HL-60 (cell line): ENCODE measurements at regions not wholly inside any gene's neighbourhood (a gene's known extent, or its start where the extent isn't known, plus 50 kb on each side); places are given as distances from the start of the nearest gene placed in this dataset.

Experiments
- GABPA ChIP-seq: IDR thresholded peaks from 2 replicates; pipeline ENCODE4 v1.6.1; 2012; ENCODE audit warnings: low read depth
- POLR2AphosphoS5 ChIP-seq: IDR thresholded peaks from 2 replicates; pipeline ENCODE4 v1.6.1; 2012; ENCODE audit warnings: low read depth
- TF ChIP-seq, protein P1 (sequence below): IDR thresholded peaks from one replicate; pipeline ENCODE4 v1.5.1; 2011; ENCODE audit warnings: low read length, control low read depth, inconsistent platforms; ENCODE audit not compliant: insufficient read depth
- TF ChIP-seq, protein P2 (sequence below): IDR thresholded peaks from 2 replicates; pipeline ENCODE4 v1.6.1; 2012; ENCODE audit warnings: low read depth; ENCODE audit not compliant: insufficient replicate concordance

GRCh38 chr13:71054358-71054757 lies 812.6 kb downstream of the DACH1 start:
- TF ChIP-seq, protein P1, sequence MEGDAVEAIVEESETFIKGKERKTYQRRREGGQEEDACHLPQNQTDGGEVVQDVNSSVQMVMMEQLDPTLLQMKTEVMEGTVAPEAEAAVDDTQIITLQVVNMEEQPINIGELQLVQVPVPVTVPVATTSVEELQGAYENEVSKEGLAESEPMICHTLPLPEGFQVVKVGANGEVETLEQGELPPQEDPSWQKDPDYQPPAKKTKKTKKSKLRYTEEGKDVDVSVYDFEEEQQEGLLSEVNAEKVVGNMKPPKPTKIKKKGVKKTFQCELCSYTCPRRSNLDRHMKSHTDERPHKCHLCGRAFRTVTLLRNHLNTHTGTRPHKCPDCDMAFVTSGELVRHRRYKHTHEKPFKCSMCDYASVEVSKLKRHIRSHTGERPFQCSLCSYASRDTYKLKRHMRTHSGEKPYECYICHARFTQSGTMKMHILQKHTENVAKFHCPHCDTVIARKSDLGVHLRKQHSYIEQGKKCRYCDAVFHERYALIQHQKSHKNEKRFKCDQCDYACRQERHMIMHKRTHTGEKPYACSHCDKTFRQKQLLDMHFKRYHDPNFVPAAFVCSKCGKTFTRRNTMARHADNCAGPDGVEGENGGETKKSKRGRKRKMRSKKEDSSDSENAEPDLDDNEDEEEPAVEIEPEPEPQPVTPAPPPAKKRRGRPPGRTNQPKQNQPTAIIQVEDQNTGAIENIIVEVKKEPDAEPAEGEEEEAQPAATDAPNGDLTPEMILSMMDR = no peak
- TF ChIP-seq POLR2AphosphoS5 (no peak), GABPA (no peak)
- TF ChIP-seq, protein P2, sequence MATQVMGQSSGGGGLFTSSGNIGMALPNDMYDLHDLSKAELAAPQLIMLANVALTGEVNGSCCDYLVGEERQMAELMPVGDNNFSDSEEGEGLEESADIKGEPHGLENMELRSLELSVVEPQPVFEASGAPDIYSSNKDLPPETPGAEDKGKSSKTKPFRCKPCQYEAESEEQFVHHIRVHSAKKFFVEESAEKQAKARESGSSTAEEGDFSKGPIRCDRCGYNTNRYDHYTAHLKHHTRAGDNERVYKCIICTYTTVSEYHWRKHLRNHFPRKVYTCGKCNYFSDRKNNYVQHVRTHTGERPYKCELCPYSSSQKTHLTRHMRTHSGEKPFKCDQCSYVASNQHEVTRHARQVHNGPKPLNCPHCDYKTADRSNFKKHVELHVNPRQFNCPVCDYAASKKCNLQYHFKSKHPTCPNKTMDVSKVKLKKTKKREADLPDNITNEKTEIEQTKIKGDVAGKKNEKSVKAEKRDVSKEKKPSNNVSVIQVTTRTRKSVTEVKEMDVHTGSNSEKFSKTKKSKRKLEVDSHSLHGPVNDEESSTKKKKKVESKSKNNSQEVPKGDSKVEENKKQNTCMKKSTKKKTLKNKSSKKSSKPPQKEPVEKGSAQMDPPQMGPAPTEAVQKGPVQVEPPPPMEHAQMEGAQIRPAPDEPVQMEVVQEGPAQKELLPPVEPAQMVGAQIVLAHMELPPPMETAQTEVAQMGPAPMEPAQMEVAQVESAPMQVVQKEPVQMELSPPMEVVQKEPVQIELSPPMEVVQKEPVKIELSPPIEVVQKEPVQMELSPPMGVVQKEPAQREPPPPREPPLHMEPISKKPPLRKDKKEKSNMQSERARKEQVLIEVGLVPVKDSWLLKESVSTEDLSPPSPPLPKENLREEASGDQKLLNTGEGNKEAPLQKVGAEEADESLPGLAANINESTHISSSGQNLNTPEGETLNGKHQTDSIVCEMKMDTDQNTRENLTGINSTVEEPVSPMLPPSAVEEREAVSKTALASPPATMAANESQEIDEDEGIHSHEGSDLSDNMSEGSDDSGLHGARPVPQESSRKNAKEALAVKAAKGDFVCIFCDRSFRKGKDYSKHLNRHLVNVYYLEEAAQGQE = no peak
